Aorta (tissue), 5 donors: ENCODE measurements at regions not wholly inside any gene's neighbourhood (a gene's known extent, or its start where the extent isn't known, plus 50 kb on each side); places are given as distances from the start of the nearest gene placed in this dataset.

ENCODE experiments used
- ATAC-seq: fragments of 200-7000 bp; cut with Tn5 transposase; one replicate; pipeline ENCODE4 v1.9.1; 2022; ENCODE audit warnings: moderate library complexity; ENCODE audit not compliant: low FRiP score
- DNase-seq, 2 donors: peaks; one replicate each; pipeline ENCODE4 v3.0.0-alpha.2; 2020
- H3K27ac ChIP-seq, 2 donors: one replicate each; pipeline ENCODE4 v1.5.1; 2013; ENCODE audit warnings: low read length in 2 of 2, mild to moderate bottlenecking in 2 of 2, moderate library complexity in 2 of 2, control low read depth in 1 of 2, inconsistent platforms in 1 of 2, low read depth in 1 of 2
- H3K27me3 ChIP-seq, 2 donors: one replicate each; pipeline ENCODE4 v1.6.1; 2013; ENCODE audit warnings: control low read depth in 1 of 2, low read length in 1 of 2, mild to moderate bottlenecking in 1 of 2, moderate library complexity in 1 of 2; ENCODE audit not compliant: insufficient read depth in 2 of 2, control insufficient read depth in 1 of 2
- H3K36me3 ChIP-seq, 2 donors: one replicate each; pipeline ENCODE4 v1.6.1; 2013; ENCODE audit warnings: control low read depth in 1 of 2, low read length in 1 of 2, mild to moderate bottlenecking in 1 of 2; ENCODE audit not compliant: insufficient read depth in 2 of 2, control insufficient read depth in 1 of 2
- H3K4me1 ChIP-seq, 2 donors: one replicate each; pipeline ENCODE4 v1.6.1; 2013; ENCODE audit warnings: low read length in 2 of 2, control low read depth in 1 of 2, mild to moderate bottlenecking in 1 of 2, moderate library complexity in 1 of 2; ENCODE audit not compliant: insufficient read depth in 2 of 2, control insufficient read depth in 1 of 2
- H3K4me3 ChIP-seq, 2 donors: one replicate each; pipeline ENCODE4 v1.5.1; 2013; ENCODE audit warnings: low read length in 2 of 2, control low read depth in 1 of 2, mild to moderate bottlenecking in 1 of 2
- H3K9me3 ChIP-seq: one replicate; pipeline ENCODE4 v1.6.1; 2013; ENCODE audit warnings: mild to moderate bottlenecking, low read length; ENCODE audit not compliant: control insufficient read depth
- WGBS, 2 donors: extraction: QIAGEN DNeasy Blood & Tissue Kit; methylation state at CpG; one replicate each; pipeline ENCODE4 v1.1.7; 2013; 5-methylcytosine and 5-hydroxymethylcytosine counted together
- intact Hi-C, 2 donors: fragments of 100-400 bp; cut with DNase I; formaldehyde crosslinking; loops; one replicate each; pipeline versions ENCODE4 v1.14.2 to v1.15.0; 2022
- donor health status: healthy with polysubstance abuse.
- donor health status: Bipolar disorder and iron deficiency.
- donor health status: DM: no; HTN: no; CAD: no.
- donor health status: DM: no; HTN: no; CAD: no.
- donor health status: DM: yes; HTN: yes; CAD: no.

GRCh38 chr10:29158066-29158465 lies 130.8 kb upstream of the LYZL1 start:
- Histone ChIP-seq H3K27ac (no peak overlapping the region), H3K9me3 (no peaks in the 10 kb centered on the region), H3K4me1 (no peaks in the 10 kb centered on the region), H3K27me3 (peaks cover 0 to 3% of the 10 kb centered on the region in 2 donors), H3K4me3 (no peak overlapping the region), H3K36me3 (peaks cover 0 to 1% of the 10 kb centered on the region in 2 donors)
- intact Hi-C loops = no loop called here
- 91 to 94% methylated on average over 4 of the region's 4 CpGs for WGBS, 2 donors
- no peak for DNase-seq
- ATAC-seq = no peak

DNA sequence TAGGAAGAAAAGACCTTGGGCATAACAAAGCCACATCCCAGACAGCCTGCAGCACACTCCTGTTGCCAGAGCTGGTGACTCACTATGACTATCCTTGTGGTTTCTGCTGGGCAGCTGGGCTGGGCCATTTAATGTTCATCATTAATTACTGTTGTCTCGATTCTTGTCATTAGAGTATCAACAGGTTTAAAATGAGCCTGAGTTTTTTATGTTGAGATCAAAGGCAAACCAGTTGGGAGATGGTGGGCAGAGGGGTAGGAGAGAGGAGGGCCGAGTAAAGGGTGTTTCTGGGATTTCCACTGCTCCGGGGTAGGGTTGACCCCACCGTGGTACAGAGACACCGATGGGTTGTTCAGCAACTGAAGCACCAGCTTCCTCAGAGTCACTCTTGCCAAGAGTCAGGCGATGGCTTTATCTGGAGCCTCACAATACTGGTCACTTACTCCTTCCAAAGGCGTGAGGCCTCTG lies 128.7 kb upstream of the LYZL1 start:
- Histone ChIP-seq H3K27ac (no peak overlapping the region), H3K9me3 (peaks cover 2% of the 10 kb centered on the region), H3K36me3 (peaks cover 0 to 1% of the 10 kb centered on the region in 2 donors), H3K4me3 (no peak overlapping the region), H3K27me3 (peaks cover 0 to 3% of the 10 kb centered on the region in 2 donors), H3K4me1 (no peaks in the 10 kb centered on the region)
- WGBS, 2 donors = 89 to 96% methylated on average over 7 of the region's 7 CpGs
- intact Hi-C loops = no loop called here
- DNase-seq = no peak
- ATAC-seq = no peak

DNA sequence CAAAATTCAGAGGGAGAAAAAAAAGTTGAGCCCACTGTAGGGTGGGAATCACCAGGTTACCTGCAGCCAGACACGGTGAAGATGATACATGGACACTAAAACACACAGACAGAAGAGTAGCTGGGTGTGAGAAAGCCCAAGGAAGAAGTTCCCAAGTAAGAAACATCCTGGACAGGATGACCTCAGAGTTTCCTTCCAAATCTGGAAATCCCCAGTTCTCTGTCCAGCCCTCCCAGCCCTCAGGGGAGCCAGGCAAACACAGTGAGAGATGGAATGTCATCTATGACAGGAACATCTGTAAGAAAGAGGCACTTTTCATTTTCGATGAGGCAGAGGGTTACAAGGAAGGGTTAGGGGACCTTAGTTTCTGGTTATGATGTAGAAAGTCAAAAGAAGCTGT lies 125.1 kb upstream of the LYZL1 start:
- Histone ChIP-seq H3K36me3 (no peaks in the 10 kb centered on the region), H3K27ac (no peak overlapping the region), H3K4me1 (no peaks in the 10 kb centered on the region), H3K4me3 (no peak overlapping the region), H3K27me3 (no peaks in the 10 kb centered on the region), H3K9me3 (peaks cover 2% of the 10 kb centered on the region)
- ATAC-seq = no peak
- intact Hi-C loops = no loop called here
- DNase-seq = no peak
- 56 to 68% methylated on average over 2 of the region's 2 CpGs for WGBS, 2 donors

GRCh38 chr10:29166713-29167112 lies 122.2 kb upstream of the LYZL1 start:
- Histone ChIP-seq H3K9me3 (peaks cover 5% of the 10 kb centered on the region), H3K4me1 (no peaks in the 10 kb centered on the region), H3K27me3 (no peaks in the 10 kb centered on the region), H3K27ac (no peak overlapping the region), H3K4me3 (no peak overlapping the region), H3K36me3 (no peaks in the 10 kb centered on the region)
- ATAC-seq (no peak), DNase-seq (no peak)
- intact Hi-C loops = no loop called here
- 83 to 85% methylated on average over 4 of the region's 4 CpGs for WGBS, 2 donors

DNA sequence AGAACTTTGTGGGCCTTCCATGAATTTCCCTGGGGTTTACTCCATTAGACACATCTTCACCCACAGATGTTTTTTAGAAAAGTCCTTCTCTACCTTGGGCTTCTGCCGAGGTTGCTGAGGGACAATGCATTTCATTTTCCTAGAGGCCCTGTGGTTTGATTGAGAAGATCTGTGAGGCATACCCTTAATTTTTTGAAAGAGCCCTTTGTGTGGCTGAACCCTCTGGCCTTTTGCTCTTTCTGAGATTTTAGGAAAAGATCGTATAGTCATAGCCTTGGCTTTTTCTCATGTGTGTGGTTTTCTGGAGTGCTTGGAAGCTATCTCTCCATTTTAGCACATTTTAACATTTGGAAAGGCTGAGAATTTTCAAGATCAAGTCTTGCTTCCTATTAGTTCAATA lies 119.8 kb upstream of the LYZL1 start:
- intact Hi-C loops = no loop called here
- DNase-seq (no peak), ATAC-seq (no peak)
- Histone ChIP-seq H3K36me3 (no peaks in the 10 kb centered on the region), H3K27ac (no peak overlapping the region), H3K27me3 (no peaks in the 10 kb centered on the region), H3K9me3 (peaks cover 5% of the 10 kb centered on the region), H3K4me1 (no peaks in the 10 kb centered on the region), H3K4me3 (no peak overlapping the region)
- WGBS, 2 donors = 70 to 86% methylated on average over 2 of the region's 2 CpGs

DNA sequence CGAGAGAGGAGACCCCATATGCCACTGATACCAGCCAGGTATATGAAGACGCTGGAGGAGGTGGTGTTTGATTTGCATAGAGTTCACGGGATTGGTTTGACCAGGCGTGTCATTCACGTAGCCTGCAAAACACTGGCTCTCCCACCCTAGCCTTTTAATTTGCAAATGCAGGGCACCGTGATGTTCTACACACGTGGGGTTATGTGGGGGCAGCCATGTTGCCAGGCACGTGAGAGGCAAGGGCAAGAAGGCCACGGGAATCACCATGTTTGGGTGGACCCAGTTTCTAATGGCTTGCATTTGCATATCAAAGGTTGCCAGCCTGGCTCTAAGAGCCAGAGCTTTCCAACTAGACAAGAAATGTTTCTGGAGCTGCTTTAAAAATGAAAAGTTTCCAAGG lies 117.2 kb upstream of the LYZL1 start:
- peaks cover 3% of the 10 kb centered on the region for H3K9me3 ChIP-seq
- no peak overlapping the region for H3K4me3 ChIP-seq
- no peak overlapping the region for H3K27ac ChIP-seq
- no peaks in the 10 kb centered on the region for H3K27me3 ChIP-seq
- DNase-seq = no peak
- H3K36me3 ChIP-seq = no peaks in the 10 kb centered on the region
- intact Hi-C loops = no loop called here
- ATAC-seq = no peak
- H3K4me1 ChIP-seq = no peaks in the 10 kb centered on the region
- 75 to 78% methylated on average over 9 of the region's 9 CpGs for WGBS, 2 donors

- intact Hi-C loops = no loop called here
- H3K4me1 ChIP-seq = no peaks in the 10 kb centered on the region
- H3K4me3 ChIP-seq = no peak overlapping the region
- H3K27ac ChIP-seq = no peak overlapping the region
- no peak for DNase-seq
- ATAC-seq = no peak
- peaks cover 3% of the 10 kb centered on the region for H3K9me3 ChIP-seq
- WGBS, 2 donors = 83 to 89% methylated on average over 2 of the region's 2 CpGs
- no peaks in the 10 kb centered on the region for H3K36me3 ChIP-seq
- H3K27me3 ChIP-seq = no peaks in the 10 kb centered on the region
Measured at GRCh38 chr10:29174389-29174788, 114.5 kb upstream of the LYZL1 start.

DNA sequence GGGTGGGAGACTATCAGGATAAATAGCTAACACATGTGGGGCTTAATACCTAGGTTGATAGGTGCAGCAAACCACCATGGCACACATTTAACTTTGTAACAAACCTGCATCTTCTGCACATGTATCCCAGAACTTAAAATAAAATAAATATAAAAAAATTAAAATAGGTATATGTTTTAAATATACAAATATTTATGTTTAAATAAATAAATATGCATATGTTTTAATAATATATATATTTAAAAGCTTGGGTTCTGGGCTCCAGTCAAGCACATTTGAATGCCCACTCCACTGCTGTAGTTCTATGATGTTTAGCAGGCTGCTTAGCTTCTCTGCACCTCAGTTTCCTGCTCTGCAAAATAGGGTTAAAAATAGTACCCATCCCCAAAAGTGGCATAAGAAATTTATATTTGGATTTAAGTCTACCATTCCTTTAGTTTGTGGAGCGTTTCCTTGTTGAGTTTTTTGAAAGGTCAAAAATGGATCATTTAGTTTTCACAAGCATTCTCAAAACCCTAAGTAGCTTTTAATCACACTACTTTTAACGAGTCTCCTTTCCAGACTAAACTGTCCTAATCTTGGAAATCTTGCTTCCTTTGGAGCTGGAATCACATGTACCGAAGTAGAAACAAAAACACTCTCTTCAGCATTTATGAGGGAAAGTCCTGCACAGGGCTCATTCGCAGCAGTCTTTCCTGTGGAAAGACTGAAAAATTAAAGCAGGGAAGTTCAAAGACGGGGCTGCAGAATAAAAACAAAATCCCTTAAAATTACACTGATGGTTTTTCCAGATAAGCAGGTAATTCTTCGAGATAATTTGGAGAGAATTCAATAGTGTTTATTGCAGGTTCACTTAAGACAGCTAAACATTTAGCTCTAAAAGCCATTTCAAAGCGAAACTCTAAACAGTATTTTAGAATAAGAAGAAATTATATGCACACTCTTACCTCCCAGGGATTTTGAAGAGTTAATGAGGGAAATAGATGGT lies 111.7 kb upstream of the LYZL1 start:
- no peak overlapping the region for H3K4me3 ChIP-seq
- DNase-seq = no peak
- no peak for ATAC-seq
- no peak overlapping the region for H3K27ac ChIP-seq
- WGBS, 2 donors = 10 to 13% methylated on average over 7 of the region's 7 CpGs
- H3K36me3 ChIP-seq = no peaks in the 10 kb centered on the region
- H3K9me3 ChIP-seq = no peaks in the 10 kb centered on the region
- no peaks in the 10 kb centered on the region for H3K4me1 ChIP-seq
- no peaks in the 10 kb centered on the region for H3K27me3 ChIP-seq
- intact Hi-C loops = no loop called here

- intact Hi-C loops = no loop called here
- no peaks in the 10 kb centered on the region for H3K4me1 ChIP-seq
- H3K27ac ChIP-seq = no peak overlapping the region
- no peak for ATAC-seq
- no peaks in the 10 kb centered on the region for H3K27me3 ChIP-seq
- H3K36me3 ChIP-seq = no peaks in the 10 kb centered on the region
- H3K9me3 ChIP-seq = no peaks in the 10 kb centered on the region
- WGBS, 2 donors = 66 to 68% methylated on average over 6 of the region's 6 CpGs
- no peak overlapping the region for H3K4me3 ChIP-seq
- DNase-seq = no peak
Measured at GRCh38 chr10:29181936-29182335, 106.9 kb upstream of the LYZL1 start.
